ENCODE measurements at regions not wholly inside any gene's neighbourhood (a gene's known extent, or its start where the extent isn't known, plus 50 kb on each side); places are given as distances from the start of the nearest gene placed in this dataset.

- no peak for TF ChIP-seq CTCF (IDR thresholded peaks at IDR 0.05; ENCODE audit: insufficient read depth, low read length, poor library complexity, severe bottlenecking)
- H3K27me3 ChIP-seq (ENCODE audit: control insufficient read depth, insufficient read depth, low read length) = no peaks in the 10 kb centered on the region
- H3K4me3 ChIP-seq (ENCODE audit: low read depth, low read length) = no peak overlapping the region
- DNase-seq (ENCODE audit: low read depth) = no peak
- H3K36me3 ChIP-seq (ENCODE audit: control insufficient read depth, insufficient read depth, low read length) = no peaks in the 10 kb centered on the region
Observed at GRCh38 chr12:19891936-19892591, 452.8 kb downstream of the AEBP2 start.

GRCh38 chr12:19893514-19893913 lies 454.2 kb downstream of the AEBP2 start:
- no peak for DNase-seq (ENCODE audit: low read depth)
- H3K27me3 ChIP-seq (ENCODE audit: control insufficient read depth, insufficient read depth, low read length) = no peaks in the 10 kb centered on the region
- H3K4me3 ChIP-seq (ENCODE audit: low read depth, low read length) = no peak overlapping the region
- TF ChIP-seq CTCF (IDR thresholded peaks at IDR 0.05; ENCODE audit: insufficient read depth, low read length, poor library complexity, severe bottlenecking) = peak; percentile 19
- no peaks in the 10 kb centered on the region for H3K36me3 ChIP-seq (ENCODE audit: control insufficient read depth, insufficient read depth, low read length)

GRCh38 chr12:19894050-19894449 lies 454.8 kb downstream of the AEBP2 start:
- Histone ChIP-seq H3K36me3 (ENCODE audit: control insufficient read depth, insufficient read depth, low read length) (no peaks in the 10 kb centered on the region), H3K27me3 (ENCODE audit: control insufficient read depth, insufficient read depth, low read length) (no peaks in the 10 kb centered on the region), H3K4me3 (ENCODE audit: low read depth, low read length) (no peak overlapping the region)
- no peak for TF ChIP-seq CTCF (IDR thresholded peaks at IDR 0.05; ENCODE audit: insufficient read depth, low read length, poor library complexity, severe bottlenecking)
- DNase-seq (ENCODE audit: low read depth) = no peak

- no peaks in the 10 kb centered on the region for H3K27me3 ChIP-seq (ENCODE audit: control insufficient read depth, insufficient read depth, low read length)
- no peak for TF ChIP-seq CTCF (IDR thresholded peaks at IDR 0.05; ENCODE audit: insufficient read depth, low read length, poor library complexity, severe bottlenecking)
- no peak for DNase-seq (ENCODE audit: low read depth)
- no peaks in the 10 kb centered on the region for H3K36me3 ChIP-seq (ENCODE audit: control insufficient read depth, insufficient read depth, low read length)
- H3K4me3 ChIP-seq (ENCODE audit: low read depth, low read length) = no peak overlapping the region
Observed at GRCh38 chr12:19894803-19895202, 455.5 kb downstream of the AEBP2 start.

GRCh38 chr12:19895246-19896020 lies 456.1 kb downstream of the AEBP2 start:
- H3K4me3 ChIP-seq (ENCODE audit: low read depth, low read length) = no peak overlapping the region
- H3K36me3 ChIP-seq (ENCODE audit: control insufficient read depth, insufficient read depth, low read length) = no peaks in the 10 kb centered on the region
- no peak for TF ChIP-seq CTCF (IDR thresholded peaks at IDR 0.05; ENCODE audit: insufficient read depth, low read length, poor library complexity, severe bottlenecking)
- H3K27me3 ChIP-seq (ENCODE audit: control insufficient read depth, insufficient read depth, low read length) = no peaks in the 10 kb centered on the region
- no peak for DNase-seq (ENCODE audit: low read depth)

Measured in kidney epithelial cell (primary cell).